ENCODE measurements at regions not wholly inside any gene's neighbourhood (a gene's known extent, or its start where the extent isn't known, plus 50 kb on each side); places are given as distances from the start of the nearest gene placed in this dataset.

DNA sequence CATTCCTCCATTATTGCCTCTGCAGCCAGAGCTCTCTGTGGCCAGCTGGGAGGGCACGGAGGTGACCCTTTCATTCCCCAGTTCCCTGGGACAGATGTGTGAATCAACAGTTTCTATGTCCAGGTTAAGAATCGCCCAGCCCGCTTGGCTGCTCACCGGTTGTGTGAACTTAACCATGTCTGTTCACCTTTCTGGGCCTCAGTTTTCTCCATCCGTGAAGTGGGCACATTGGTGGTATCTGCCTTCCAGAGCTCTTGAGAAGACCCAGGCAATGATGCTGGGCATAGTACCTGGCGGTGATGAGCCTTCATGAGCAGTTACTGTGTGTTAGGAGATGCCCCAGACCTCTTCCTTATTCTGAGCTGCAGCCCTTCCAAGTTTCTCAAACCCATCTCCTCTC lies 238.3 kb downstream of the MATN1 start:
- no peaks in the 10 kb centered on the region for H3K27me3 Mint-ChIP-seq
- ATAC-seq (replicated peaks; ENCODE audit: extremely low read depth, poor library complexity, severe bottlenecking) (no peak), DNase-seq (ENCODE audit: low spot score in 2 of 2) (no peak)
- H3K4me3 Mint-ChIP-seq, result no peak overlapping the region
- no peak overlapping the region for H3K27ac Mint-ChIP-seq (ENCODE audit: low read depth)
- H3K36me3 Mint-ChIP-seq (ENCODE audit: insufficient read depth), result no peaks in the 10 kb centered on the region
- H3K4me1 Mint-ChIP-seq, result no peaks in the 10 kb centered on the region
- H3K9me3 Mint-ChIP-seq, result peaks cover 11% of the 10 kb centered on the region

DNA sequence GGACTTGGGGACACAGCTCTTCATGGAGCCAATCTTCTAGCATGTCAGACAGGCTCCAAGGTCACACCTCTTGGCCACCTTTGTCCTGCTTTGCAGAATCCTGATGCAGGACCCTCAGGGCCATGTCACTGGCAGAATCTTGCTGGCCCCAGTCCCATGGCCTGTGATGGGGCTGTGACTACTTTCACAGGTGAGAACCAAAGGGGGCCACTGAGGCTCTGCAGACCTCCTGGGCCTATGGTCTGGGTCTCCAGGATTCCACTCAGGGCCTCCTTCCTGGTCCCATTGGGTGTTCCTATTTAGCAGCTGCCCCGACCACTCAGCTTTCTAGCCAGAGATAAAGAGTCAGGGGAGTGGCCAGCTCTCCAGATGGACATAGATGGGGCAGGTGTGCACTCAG lies 238.7 kb downstream of the MATN1 start:
- Mint-ChIP-seq H3K9me3 (peaks cover 11% of the 10 kb centered on the region), H3K27me3 (no peaks in the 10 kb centered on the region), H3K27ac (ENCODE audit: low read depth) (no peak overlapping the region), H3K4me3 (no peak overlapping the region), H3K36me3 (ENCODE audit: insufficient read depth) (no peaks in the 10 kb centered on the region), H3K4me1 (no peaks in the 10 kb centered on the region)
- ATAC-seq (replicated peaks; ENCODE audit: extremely low read depth, poor library complexity, severe bottlenecking) (no peak), DNase-seq (ENCODE audit: low spot score in 2 of 2) (no peak)

GRCh38 chr1:30479575-30479974 lies 243.8 kb downstream of the MATN1 start:
- no peaks in the 10 kb centered on the region for H3K4me1 Mint-ChIP-seq
- no peak overlapping the region for H3K27ac Mint-ChIP-seq (ENCODE audit: low read depth)
- ATAC-seq (replicated peaks; ENCODE audit: extremely low read depth, poor library complexity, severe bottlenecking) (no peak), DNase-seq (ENCODE audit: low spot score in 2 of 2) (no peak)
- H3K9me3 Mint-ChIP-seq, result peaks cover 11% of the 10 kb centered on the region
- H3K27me3 Mint-ChIP-seq, result no peaks in the 10 kb centered on the region
- H3K4me3 Mint-ChIP-seq, result no peak overlapping the region
- peaks cover 1% of the 10 kb centered on the region for H3K36me3 Mint-ChIP-seq (ENCODE audit: insufficient read depth)

GRCh38 chr1:30478799-30479563 lies 244.4 kb downstream of the MATN1 start:
- DNase-seq (ENCODE audit: low spot score in 2 of 2) (no peak), ATAC-seq (replicated peaks; ENCODE audit: extremely low read depth, poor library complexity, severe bottlenecking) (no peak)
- H3K9me3 Mint-ChIP-seq, result peaks cover 11% of the 10 kb centered on the region
- no peaks in the 10 kb centered on the region for H3K27me3 Mint-ChIP-seq
- no peak overlapping the region for H3K27ac Mint-ChIP-seq (ENCODE audit: low read depth)
- H3K36me3 Mint-ChIP-seq (ENCODE audit: insufficient read depth), result peaks cover 1% of the 10 kb centered on the region
- H3K4me1 Mint-ChIP-seq, result no peaks in the 10 kb centered on the region
- no peak overlapping the region for H3K4me3 Mint-ChIP-seq

- DNase-seq (ENCODE audit: low spot score in 2 of 2) (no peak), ATAC-seq (replicated peaks; ENCODE audit: extremely low read depth, poor library complexity, severe bottlenecking) (no peak)
- H3K27me3 Mint-ChIP-seq, result no peaks in the 10 kb centered on the region
- no peaks in the 10 kb centered on the region for H3K4me1 Mint-ChIP-seq
- H3K27ac Mint-ChIP-seq (ENCODE audit: low read depth), result no peak overlapping the region
- H3K36me3 Mint-ChIP-seq (ENCODE audit: insufficient read depth), result peaks cover 1% of the 10 kb centered on the region
- H3K9me3 Mint-ChIP-seq, result peaks cover 11% of the 10 kb centered on the region
- no peak overlapping the region for H3K4me3 Mint-ChIP-seq
These were observed 245.1 kb downstream of the MATN1 start for GRCh38 chr1:30478283-30478682.

DNA sequence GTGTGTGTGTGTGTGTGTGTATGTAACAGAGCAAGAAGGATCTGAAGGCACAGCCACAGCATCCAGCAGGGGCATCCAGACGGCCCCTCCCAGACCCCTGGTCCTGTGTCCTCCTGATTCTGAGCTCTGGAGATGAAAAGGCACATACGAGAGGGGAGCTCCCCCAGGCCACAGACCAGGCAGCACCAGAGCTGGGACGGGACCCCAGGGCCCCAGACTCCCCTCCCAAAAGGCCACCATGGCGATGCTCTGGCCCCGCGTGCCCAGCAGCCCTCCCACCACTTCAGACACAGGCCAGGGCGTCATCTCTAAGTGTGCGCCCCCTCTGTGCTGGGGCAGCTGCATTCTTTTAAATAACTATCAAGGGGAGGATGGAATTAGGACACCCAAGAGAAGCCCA lies 245.8 kb downstream of the MATN1 start:
- H3K4me1 Mint-ChIP-seq, result no peaks in the 10 kb centered on the region
- H3K4me3 Mint-ChIP-seq, result no peak overlapping the region
- no peak for ATAC-seq (replicated peaks; ENCODE audit: extremely low read depth, poor library complexity, severe bottlenecking)
- no peak overlapping the region for H3K27ac Mint-ChIP-seq (ENCODE audit: low read depth)
- H3K9me3 Mint-ChIP-seq, result peaks cover 11% of the 10 kb centered on the region
- DNase-seq (ENCODE audit: low spot score in 2 of 2), result no peak
- peaks cover 1% of the 10 kb centered on the region for H3K36me3 Mint-ChIP-seq (ENCODE audit: insufficient read depth)
- no peaks in the 10 kb centered on the region for H3K27me3 Mint-ChIP-seq

DNA sequence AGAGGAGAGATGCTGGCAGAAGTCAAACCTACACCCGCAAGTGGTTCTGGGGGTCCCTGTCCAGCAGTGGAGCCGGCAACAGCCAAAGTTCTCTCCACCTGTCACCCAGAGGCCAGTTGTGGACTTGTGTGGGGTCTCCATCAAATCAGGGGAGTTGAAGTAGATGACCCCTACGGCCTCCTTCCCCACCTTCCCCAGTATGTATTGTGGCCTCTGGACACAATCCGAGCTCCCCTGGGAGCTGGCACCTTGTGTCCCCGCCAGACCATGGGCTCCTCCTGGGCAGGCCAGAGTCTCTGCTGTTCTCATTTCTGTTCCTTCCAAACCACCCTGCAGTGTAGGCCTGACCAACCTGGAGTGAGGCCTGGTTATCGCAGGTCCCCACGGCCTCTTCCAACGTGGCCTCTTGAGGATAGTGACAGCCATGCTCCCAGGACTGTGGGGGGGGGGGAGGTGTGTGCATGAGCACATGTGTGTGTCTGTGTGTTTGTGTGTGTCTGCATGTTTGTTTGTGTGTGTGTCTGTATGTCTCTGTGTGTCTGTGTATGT lies 246.4 kb downstream of the MATN1 start:
- Mint-ChIP-seq H3K27me3 (no peaks in the 10 kb centered on the region), H3K4me1 (no peaks in the 10 kb centered on the region), H3K36me3 (ENCODE audit: insufficient read depth) (peaks cover 1% of the 10 kb centered on the region), H3K4me3 (no peak overlapping the region), H3K27ac (ENCODE audit: low read depth) (no peak overlapping the region), H3K9me3 (peaks cover 10% of the 10 kb centered on the region)
- ATAC-seq (replicated peaks; ENCODE audit: extremely low read depth, poor library complexity, severe bottlenecking), result no peak
- DNase-seq (ENCODE audit: low spot score in 2 of 2), result no peak

GRCh38 chr1:30476476-30476875 lies 246.9 kb downstream of the MATN1 start:
- Mint-ChIP-seq H3K27me3 (no peaks in the 10 kb centered on the region), H3K4me1 (no peaks in the 10 kb centered on the region)
- no peak for DNase-seq (ENCODE audit: low spot score in 2 of 2)

DNA sequence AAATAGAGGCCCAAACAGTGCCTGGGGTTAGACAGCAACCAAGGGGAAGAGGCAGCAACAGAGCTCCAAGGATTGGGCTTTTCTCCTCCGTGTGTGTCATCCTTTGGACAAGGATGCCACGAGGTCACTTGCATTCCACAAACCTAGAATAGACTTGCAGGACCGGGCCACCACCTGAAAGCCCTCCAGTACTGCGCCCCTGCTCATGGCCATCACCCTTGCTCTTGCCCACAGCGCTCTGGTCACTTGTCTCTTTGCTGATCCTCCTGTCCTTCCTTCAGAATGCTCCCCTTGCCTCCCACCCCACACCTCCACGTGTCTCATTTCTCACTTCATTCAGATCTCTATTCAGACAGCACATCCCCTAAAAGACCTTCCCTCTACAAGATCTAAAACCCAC lies 247.4 kb downstream of the MATN1 start:
- Mint-ChIP-seq H3K4me1 (no peaks in the 10 kb centered on the region), H3K9me3 (peaks cover 6% of the 10 kb centered on the region), H3K27ac (ENCODE audit: low read depth) (no peak overlapping the region), H3K4me3 (no peak overlapping the region), H3K36me3 (ENCODE audit: insufficient read depth) (peaks cover 1% of the 10 kb centered on the region), H3K27me3 (no peaks in the 10 kb centered on the region)
- ATAC-seq (replicated peaks; ENCODE audit: extremely low read depth, poor library complexity, severe bottlenecking), result no peak
- no peak for DNase-seq (ENCODE audit: low spot score in 2 of 2)

More at GRCh38 chr1:30476476-30476875, 246.9 kb downstream of the MATN1 start:
- peaks cover 6% of the 10 kb centered on the region for H3K9me3 Mint-ChIP-seq
- H3K36me3 Mint-ChIP-seq (ENCODE audit: insufficient read depth), result peaks cover 1% of the 10 kb centered on the region
- ATAC-seq (replicated peaks; ENCODE audit: extremely low read depth, poor library complexity, severe bottlenecking), result no peak
- H3K4me3 Mint-ChIP-seq, result no peak overlapping the region
- H3K27ac Mint-ChIP-seq (ENCODE audit: low read depth), result no peak overlapping the region

- no peak overlapping the region for H3K27ac Mint-ChIP-seq (ENCODE audit: low read depth)
- H3K27me3 Mint-ChIP-seq, result no peaks in the 10 kb centered on the region
- no peaks in the 10 kb centered on the region for H3K4me1 Mint-ChIP-seq
- DNase-seq (ENCODE audit: low spot score in 2 of 2), result no peak
- H3K36me3 Mint-ChIP-seq (ENCODE audit: insufficient read depth), result peaks cover 1% of the 10 kb centered on the region
- no peaks in the 10 kb centered on the region for H3K9me3 Mint-ChIP-seq
- no peak overlapping the region for H3K4me3 Mint-ChIP-seq
- ATAC-seq (replicated peaks; ENCODE audit: extremely low read depth, poor library complexity, severe bottlenecking), result no peak
These were observed 248.2 kb downstream of the MATN1 start for GRCh38 chr1:30475201-30475600.

DNA sequence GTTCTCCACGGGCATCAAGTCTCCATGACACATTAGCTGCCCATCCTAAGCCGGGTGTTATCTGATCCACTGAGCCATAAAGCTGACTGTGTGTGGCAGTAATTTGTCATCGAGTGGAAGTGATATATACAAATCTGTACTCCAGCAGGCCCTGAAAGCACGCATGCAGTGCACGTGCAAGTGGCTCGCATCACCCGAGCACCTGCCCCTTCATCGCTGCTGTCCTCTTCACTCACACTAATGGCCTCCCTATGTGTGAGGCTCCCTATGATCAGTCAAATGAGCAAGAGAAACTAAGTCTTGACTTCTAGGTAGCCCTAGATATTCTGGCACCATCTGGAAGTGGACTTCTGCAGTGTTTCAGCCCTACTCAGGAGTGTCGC lies 248.6 kb downstream of the MATN1 start:
- ATAC-seq (replicated peaks; ENCODE audit: extremely low read depth, poor library complexity, severe bottlenecking) (no peak), DNase-seq (ENCODE audit: low spot score in 2 of 2) (no peak)
- H3K4me1 Mint-ChIP-seq, result no peaks in the 10 kb centered on the region
- H3K36me3 Mint-ChIP-seq (ENCODE audit: insufficient read depth), result peaks cover 1% of the 10 kb centered on the region
- H3K4me3 Mint-ChIP-seq, result no peak overlapping the region
- H3K27me3 Mint-ChIP-seq, result no peaks in the 10 kb centered on the region
- no peaks in the 10 kb centered on the region for H3K9me3 Mint-ChIP-seq
- H3K27ac Mint-ChIP-seq (ENCODE audit: low read depth), result no peak overlapping the region

- DNase-seq (ENCODE audit: low spot score in 2 of 2) (no peak), ATAC-seq (replicated peaks; ENCODE audit: extremely low read depth, poor library complexity, severe bottlenecking) (no peak)
- H3K27ac Mint-ChIP-seq (ENCODE audit: low read depth), result no peak overlapping the region
- no peak overlapping the region for H3K4me3 Mint-ChIP-seq
- no peaks in the 10 kb centered on the region for H3K9me3 Mint-ChIP-seq
- no peaks in the 10 kb centered on the region for H3K27me3 Mint-ChIP-seq
- H3K36me3 Mint-ChIP-seq (ENCODE audit: insufficient read depth), result peaks cover 1% of the 10 kb centered on the region
- no peaks in the 10 kb centered on the region for H3K4me1 Mint-ChIP-seq
These were observed 249.2 kb downstream of the MATN1 start for GRCh38 chr1:30473922-30474817.

GRCh38 chr1:30472526-30472925 lies 250.9 kb downstream of the MATN1 start:
- Mint-ChIP-seq H3K27ac (ENCODE audit: low read depth) (no peak overlapping the region), H3K9me3 (no peaks in the 10 kb centered on the region), H3K27me3 (no peaks in the 10 kb centered on the region), H3K36me3 (ENCODE audit: insufficient read depth) (peaks cover 1% of the 10 kb centered on the region), H3K4me3 (no peak overlapping the region), H3K4me1 (no peaks in the 10 kb centered on the region)
- ATAC-seq (replicated peaks; ENCODE audit: extremely low read depth, poor library complexity, severe bottlenecking), result no peak
- no peak for DNase-seq (ENCODE audit: low spot score in 2 of 2)
